SH-SY5Y (cell line): ENCODE measurements at regions not wholly inside any gene's neighbourhood (a gene's known extent, or its start where the extent isn't known, plus 50 kb on each side); places are given as distances from the start of the nearest gene placed in this dataset.

Experiments
- GATA2 ChIP-seq: IDR thresholded peaks from 2 replicates; pipeline ENCODE4 v1.6.1; 2011; ENCODE audit warnings: mild to moderate bottlenecking, low read depth, low read length
- GATA3 ChIP-seq: IDR thresholded peaks from 2 replicates; pipeline ENCODE4 v1.6.1; 2011; ENCODE audit warnings: low read depth, mild to moderate bottlenecking, low read length, moderate library complexity

DNA sequence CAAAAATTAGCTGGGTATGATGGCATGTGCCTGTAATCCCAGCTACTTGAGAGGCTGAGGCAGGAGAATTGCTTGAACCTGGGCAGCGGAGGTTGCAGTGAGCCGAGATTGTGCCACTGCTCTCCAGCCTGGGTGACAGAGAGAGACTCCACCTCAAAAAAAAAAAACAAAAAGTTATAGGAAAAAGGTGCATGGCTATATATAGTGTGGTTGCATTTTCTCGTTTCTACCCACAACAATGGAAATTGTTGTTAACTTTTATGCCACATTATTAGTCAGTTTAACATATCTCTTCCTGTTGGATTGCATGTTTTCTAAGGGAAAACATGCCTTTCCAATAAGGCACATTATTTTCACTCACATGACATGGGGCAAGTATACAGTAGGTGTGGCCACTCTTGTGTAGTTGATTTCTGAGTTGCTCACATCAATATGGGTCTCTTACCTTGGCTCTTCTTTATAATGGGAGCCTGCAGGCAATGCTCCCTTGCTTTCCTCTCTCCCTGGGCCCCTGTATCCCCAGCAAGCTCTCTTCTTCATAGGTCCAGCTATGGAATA is 610.0 kb downstream of the RNF144A start:
- TF ChIP-seq GATA2 (no peak), GATA3 (no peak)

GRCh38 chr2:7530001-7530400 is 612.8 kb downstream of the RNF144A start:
- TF ChIP-seq GATA2: no peak
- TF ChIP-seq GATA3: no peak

GRCh38 chr2:7539077-7539476 is 621.9 kb downstream of the RNF144A start:
- no peak for TF ChIP-seq GATA2
- no peak for TF ChIP-seq GATA3

GRCh38 chr2:7539760-7540159 is 622.5 kb downstream of the RNF144A start:
- TF ChIP-seq GATA3 (no peak), GATA2 (no peak)

- TF ChIP-seq GATA3 (no peak), GATA2 (no peak)
These were observed 635.8 kb downstream of the RNF144A start for GRCh38 chr2:7552825-7553570.

- TF ChIP-seq GATA3: no peak
- no peak for TF ChIP-seq GATA2
These were observed 638.0 kb downstream of the RNF144A start for GRCh38 chr2:7555260-7555659.

- TF ChIP-seq GATA3 (no peak), GATA2 (no peak)
These were observed 640.2 kb downstream of the RNF144A start for GRCh38 chr2:7557376-7557775.

- no peak for TF ChIP-seq GATA3
- TF ChIP-seq GATA2: no peak
These were observed 642.6 kb downstream of the RNF144A start for GRCh38 chr2:7559791-7560190.

DNA sequence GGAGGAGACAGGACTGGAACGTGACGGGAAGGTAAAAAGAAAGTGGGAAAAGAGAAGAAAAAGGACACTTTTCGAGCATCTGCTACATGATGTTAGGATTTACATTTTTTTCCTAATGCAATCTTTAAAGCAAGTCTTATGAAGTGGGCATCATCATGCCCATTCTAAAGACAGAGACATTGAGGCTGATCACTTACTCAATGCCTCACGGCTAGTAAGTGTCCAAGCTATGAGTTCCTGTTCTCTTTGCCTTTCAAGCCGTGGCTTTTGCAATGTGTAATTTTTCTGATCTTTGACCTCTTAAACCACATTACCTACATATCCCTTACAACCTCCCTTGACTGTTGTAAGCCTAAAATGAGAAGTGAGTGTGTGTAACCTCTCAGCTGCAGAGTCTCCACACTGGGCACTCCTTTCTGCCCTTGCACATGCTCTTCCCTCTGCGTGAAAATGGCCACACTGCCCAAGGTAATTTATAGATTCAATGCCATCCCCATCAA is 649.2 kb downstream of the RNF144A start:
- TF ChIP-seq GATA3 (no peak), GATA2 (no peak)

DNA sequence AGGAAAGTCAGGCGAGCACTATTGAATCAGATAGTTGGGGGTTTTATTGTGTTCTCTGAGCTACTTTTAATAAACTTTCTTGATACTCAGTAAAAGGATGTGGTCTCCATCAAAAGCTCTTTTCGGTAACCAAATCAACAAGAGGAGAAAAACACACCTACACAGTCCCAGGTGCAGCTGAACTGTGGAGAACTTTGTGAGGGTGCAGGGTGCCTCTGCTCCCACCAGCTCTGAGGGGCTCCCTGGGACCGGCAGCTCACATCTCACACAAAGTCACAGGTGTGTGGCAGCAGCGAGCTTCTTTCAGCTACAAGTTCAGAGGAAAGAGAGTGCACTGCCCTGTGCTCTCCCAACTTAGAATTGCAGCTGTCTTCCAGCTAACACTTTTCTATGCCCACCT is 650.4 kb downstream of the RNF144A start:
- TF ChIP-seq GATA2 (no peak), GATA3 (no peak)

DNA sequence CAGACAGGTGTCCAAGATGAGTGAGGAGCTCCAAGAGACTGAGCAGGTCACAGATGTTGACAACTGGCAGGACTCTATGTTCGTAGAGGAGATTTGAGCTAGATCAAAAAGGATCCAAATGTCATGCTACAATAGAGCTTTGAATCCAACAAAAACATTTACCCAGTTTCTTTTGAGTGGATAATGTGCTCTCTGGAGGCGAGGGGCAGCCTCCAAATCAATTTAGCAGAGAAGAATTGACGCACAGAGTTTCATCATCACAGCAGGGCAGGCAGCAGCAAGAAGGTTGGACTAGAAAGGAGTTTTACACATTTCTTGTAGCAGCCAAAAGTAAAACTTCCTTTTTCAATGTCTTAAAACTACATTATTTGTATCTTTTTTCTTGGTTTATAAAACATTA is 653.0 kb downstream of the RNF144A start:
- TF ChIP-seq GATA3 (no peak), GATA2 (no peak)

- TF ChIP-seq GATA2 (peak; percentile 73; the same call in 1 of the 2 replicates), GATA3 (peak; percentile 91)
These were observed 654.5 kb downstream of the RNF144A start for GRCh38 chr2:7571701-7572100.

GRCh38 chr2:7572450-7572849 is 655.2 kb downstream of the RNF144A start:
- TF ChIP-seq GATA3: no peak
- no peak for TF ChIP-seq GATA2

DNA sequence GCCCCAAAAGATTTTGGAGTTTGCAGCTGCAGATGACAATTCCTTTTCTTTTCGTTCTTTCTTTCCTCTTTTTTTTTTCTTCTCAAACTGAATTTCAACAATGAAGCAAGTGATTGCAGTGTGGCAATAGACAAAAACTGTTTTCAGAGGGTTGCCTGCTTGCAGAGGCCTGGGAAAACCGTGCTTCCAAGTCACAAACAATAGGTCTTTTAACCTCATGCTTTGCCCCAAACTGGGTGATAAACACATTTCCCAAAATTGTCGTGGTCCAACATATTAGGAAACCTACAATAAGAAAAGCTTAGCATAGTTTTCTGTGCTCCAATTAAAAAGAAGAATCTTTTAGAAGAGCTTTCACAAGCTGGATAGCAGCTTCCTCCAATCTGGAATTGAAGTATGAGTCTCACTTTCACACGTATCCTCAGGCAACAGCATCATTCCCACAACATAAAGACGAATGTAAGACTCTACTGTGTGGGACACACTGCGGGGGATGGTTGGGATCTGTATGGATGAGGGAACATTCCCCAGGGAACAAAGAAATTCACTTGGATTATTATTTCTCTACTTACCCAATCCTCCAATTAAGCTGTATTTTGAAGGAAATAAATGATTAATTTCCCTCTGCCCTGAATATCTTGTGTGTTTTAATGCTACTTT is 656.1 kb downstream of the RNF144A start:
- TF ChIP-seq GATA3: no peak
- no peak for TF ChIP-seq GATA2

DNA sequence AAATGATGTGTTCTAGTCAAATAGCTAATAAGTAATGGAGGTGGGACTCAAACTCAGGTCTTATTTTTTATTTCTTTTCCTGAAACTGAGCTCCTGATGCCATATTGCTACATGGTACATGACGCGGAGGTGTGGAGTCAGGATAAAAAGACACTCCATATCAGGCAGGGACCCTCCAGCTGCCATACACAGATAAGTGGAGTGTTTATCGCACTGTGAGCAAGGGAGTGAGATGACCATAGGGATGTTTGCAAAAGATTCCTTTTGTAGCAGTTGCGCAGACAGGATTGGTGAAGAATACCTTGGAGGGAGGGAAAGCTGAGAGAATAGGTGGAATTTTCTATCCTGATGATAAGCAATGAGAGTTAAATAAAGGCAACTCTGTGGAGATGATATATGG is 657.2 kb downstream of the RNF144A start:
- no peak for TF ChIP-seq GATA2
- TF ChIP-seq GATA3: no peak

- no peak for TF ChIP-seq GATA2
- no peak for TF ChIP-seq GATA3
These were observed 660.6 kb downstream of the RNF144A start for GRCh38 chr2:7577769-7578168.
